DND-41 (cell line): ENCODE measurements at regions not wholly inside any gene's neighbourhood (a gene's known extent, or its start where the extent isn't known, plus 50 kb on each side); places are given as distances from the start of the nearest gene placed in this dataset.

Experiments
- ATAC-seq: fragments of 200-7000 bp; cut with Tn5 transposase; 3 replicates; pipeline ENCODE4 v1.9.1; 2021; ENCODE audit warnings: low read depth; ENCODE audit not compliant: insufficient read depth
- DNase-seq: peaks from one replicate; pipeline ENCODE4 v3.0.0-alpha.2; 2020
- H2AFZ ChIP-seq: 2 replicates; pipeline ENCODE4 v1.6.0; 2012; ENCODE audit warnings: low read depth, low read length
- H3K27ac ChIP-seq: 2 replicates; pipeline ENCODE4 v1.5.1; 2012; ENCODE audit warnings: low read length, inconsistent platforms
- H3K27me3 ChIP-seq: fragments of 200-600 bp; sonication (generic); 2 replicates; pipeline ENCODE4 v1.6.0; 2012; ENCODE audit warnings: low read length, mild to moderate bottlenecking, inconsistent platforms; ENCODE audit not compliant: insufficient read depth, poor library complexity
- H3K36me3 ChIP-seq: 2 replicates; pipeline ENCODE4 v1.5.1; 2012; ENCODE audit warnings: low read length, inconsistent platforms; ENCODE audit not compliant: insufficient read depth
- H3K4me1 ChIP-seq: 2 replicates; pipeline ENCODE4 v1.5.1; 2012; ENCODE audit warnings: mild to moderate bottlenecking, low read length; ENCODE audit not compliant: insufficient read depth
- H3K4me2 ChIP-seq: 2 replicates; pipeline ENCODE4 v1.6.0; 2012; ENCODE audit warnings: mild to moderate bottlenecking, moderate library complexity, low read length, inconsistent platforms; ENCODE audit not compliant: insufficient read depth
- H3K4me3 ChIP-seq, 2 experiments: fragments of 200-600 bp in 1 of 2; shearing (Covaris generic) in 1 of 2; 2 replicates each; pipeline ENCODE4 v1.5.1; 2012 to 2016; ENCODE audit warnings: inconsistent platforms in 2 of 2, low read length in 2 of 2, mild to moderate bottlenecking in 2 of 2, low read depth in 1 of 2, moderate library complexity in 1 of 2
- H3K79me2 ChIP-seq: 2 replicates; pipeline ENCODE4 v1.6.0; 2012; ENCODE audit warnings: low read length, inconsistent platforms; ENCODE audit not compliant: insufficient read depth
- H3K9ac ChIP-seq: 2 replicates; pipeline ENCODE4 v1.6.0; 2012; ENCODE audit warnings: low read depth, mild to moderate bottlenecking, inconsistent platforms, low read length, moderate library complexity
- H3K9me3 ChIP-seq: 2 replicates; pipeline ENCODE4 v1.5.1; 2012; ENCODE audit warnings: low read length, moderate library complexity, mild to moderate bottlenecking, inconsistent platforms; ENCODE audit not compliant: insufficient read depth, severe bottlenecking
- H4K20me1 ChIP-seq: 2 replicates; pipeline ENCODE4 v1.6.0; 2012; ENCODE audit warnings: low read length; ENCODE audit not compliant: insufficient read depth
- CTCF ChIP-seq: IDR thresholded peaks from 2 replicates; pipeline ENCODE4 v1.5.1; 2012; ENCODE audit warnings: borderline replicate concordance, low read length, moderate library complexity, mild to moderate bottlenecking; ENCODE audit not compliant: poor library complexity, severe bottlenecking; ENCODE audit errors: extremely low read depth
- EZH2 ChIP-seq: IDR thresholded peaks from 3 replicates; pipeline ENCODE4 v1.6.1; 2012; ENCODE audit warnings: borderline replicate concordance, low read depth, mild to moderate bottlenecking, moderate library complexity, low read length, inconsistent platforms; ENCODE audit not compliant: severe bottlenecking

GRCh38 chr5:163661360-163661759, 155.9 kb downstream of the MAT2B start:
- TF ChIP-seq EZH2, result no peak
- no peak for TF ChIP-seq CTCF
- no peak overlapping the region for H3K4me3 ChIP-seq
- no peaks in the 10 kb centered on the region for H3K79me2 ChIP-seq
- no peaks in the 10 kb centered on the region for H4K20me1 ChIP-seq
- no peak overlapping the region for H2AFZ ChIP-seq
- H3K36me3 ChIP-seq, result no peaks in the 10 kb centered on the region
- no peak for ATAC-seq
- H3K4me1 ChIP-seq, result no peaks in the 10 kb centered on the region
- no peak overlapping the region for H3K4me2 ChIP-seq
- H3K9me3 ChIP-seq, result no peaks in the 10 kb centered on the region
- H3K27ac ChIP-seq, result no peak overlapping the region
- no peak overlapping the region for H3K9ac ChIP-seq
- no peaks in the 10 kb centered on the region for H3K27me3 ChIP-seq
- no peak for DNase-seq

- Histone ChIP-seq H4K20me1 (no peaks in the 10 kb centered on the region), H3K4me3 (no peak overlapping the region), H3K9ac (no peak overlapping the region), H3K36me3 (no peaks in the 10 kb centered on the region), H3K4me1 (no peaks in the 10 kb centered on the region), H3K79me2 (no peaks in the 10 kb centered on the region), H3K27me3 (no peaks in the 10 kb centered on the region), H2AFZ (no peak overlapping the region), H3K27ac (no peak overlapping the region), H3K4me2 (no peak overlapping the region), H3K9me3 (no peaks in the 10 kb centered on the region)
- DNase-seq (no peak), ATAC-seq (no peak)
- no peak for TF ChIP-seq EZH2
Observed at GRCh38 chr5:163670036-163670435, 164.6 kb downstream of the MAT2B start.

- no peaks in the 10 kb centered on the region for H4K20me1 ChIP-seq
- ATAC-seq, result no peak
- no peaks in the 10 kb centered on the region for H3K9me3 ChIP-seq
- TF ChIP-seq CTCF, result no peak
- no peak for TF ChIP-seq EZH2
- H3K9ac ChIP-seq, result no peak overlapping the region
- no peaks in the 10 kb centered on the region for H3K79me2 ChIP-seq
- H3K27ac ChIP-seq, result no peak overlapping the region
- H3K4me2 ChIP-seq, result no peak overlapping the region
- no peaks in the 10 kb centered on the region for H3K27me3 ChIP-seq
- H2AFZ ChIP-seq, result no peak overlapping the region
- H3K4me3 ChIP-seq, result no peak overlapping the region
- H3K36me3 ChIP-seq, result no peaks in the 10 kb centered on the region
- H3K4me1 ChIP-seq, result no peaks in the 10 kb centered on the region
- no peak for DNase-seq
Observed at GRCh38 chr5:163677092-163677491, 171.7 kb downstream of the MAT2B start.

- Histone ChIP-seq H3K79me2 (no peaks in the 10 kb centered on the region), H3K27me3 (no peaks in the 10 kb centered on the region), H3K9ac (no peak overlapping the region), H3K4me2 (no peak overlapping the region), H2AFZ (no peak overlapping the region), H3K27ac (no peak overlapping the region), H3K9me3 (no peaks in the 10 kb centered on the region), H3K36me3 (no peaks in the 10 kb centered on the region), H4K20me1 (no peaks in the 10 kb centered on the region), H3K4me3 (no peak overlapping the region), H3K4me1 (no peaks in the 10 kb centered on the region)
- DNase-seq (no peak), ATAC-seq (no peak)
- TF ChIP-seq CTCF, result no peak
- TF ChIP-seq EZH2, result no peak
Observed at GRCh38 chr5:163682234-163682633, 176.8 kb downstream of the MAT2B start.
